SHP77 treated with DMSO at 0.1 percent for 48 hours (cell line): ENCODE measurements at regions not wholly inside any gene's neighbourhood (a gene's known extent, or its start where the extent isn't known, plus 50 kb on each side); places are given as distances from the start of the nearest gene placed in this dataset.
"Not testable (repeated sequence)": the region's sequence is repeated elsewhere in the genome, so short reads cannot be mapped to it uniquely, and the experiment has no call there.

Experiments
- DNase-seq: peaks from one replicate; lab custom pipeline; 2025; lab: John Stamatoyannopoulos, UW

GRCh38 chr12:125311050-125311449 is 245.8 kb downstream of the AACS start:
- DNase-seq = no peak

GRCh38 chr12:125312471-125312870 is 247.2 kb downstream of the AACS start:
- no peak for DNase-seq

- DNase-seq = no peak
These were observed 249.0 kb downstream of the AACS start for GRCh38 chr12:125314051-125314755.

GRCh38 chr12:125315771-125316170 is 250.5 kb downstream of the AACS start:
- no peak for DNase-seq

GRCh38 chr12:125320177-125320576 is 254.9 kb downstream of the AACS start:
- DNase-seq = no peak

GRCh38 chr12:125324861-125325490 is 259.7 kb downstream of the AACS start:
- DNase-seq = no peak

- no peak for DNase-seq
These were observed 264.2 kb downstream of the AACS start for GRCh38 chr12:125329239-125330102.

- no peak for DNase-seq
These were observed 265.6 kb downstream of the AACS start for GRCh38 chr12:125330645-125331341.

- DNase-seq = no peak
These were observed 266.3 kb downstream of the AACS start for GRCh38 chr12:125331342-125332052.

- DNase-seq = no peak
These were observed 267.7 kb downstream of the AACS start for GRCh38 chr12:125332900-125333299.

- no peak for DNase-seq
These were observed 271.0 kb downstream of the AACS start for GRCh38 chr12:125336246-125336645.

- DNase-seq = peak; percentile 5
These were observed 275.6 kb downstream of the AACS start for GRCh38 chr12:125340791-125341190.

GRCh38 chr12:125341422-125341821 is 276.2 kb downstream of the AACS start:
- DNase-seq = no peak

GRCh38 chr12:125343649-125344048 is 278.4 kb downstream of the AACS start:
- no peak for DNase-seq

- no peak for DNase-seq
These were observed 281.1 kb downstream of the AACS start for GRCh38 chr12:125346362-125346761.

- no peak for DNase-seq
These were observed 286.6 kb downstream of the AACS start for GRCh38 chr12:125351788-125352187.

GRCh38 chr12:125353002-125353401 is 287.8 kb downstream of the AACS start:
- not testable (repeated sequence) for DNase-seq

- DNase-seq = no peak
These were observed 288.6 kb downstream of the AACS start for GRCh38 chr12:125353871-125354270.

- no peak for DNase-seq
These were observed 290.4 kb downstream of the AACS start for GRCh38 chr12:125355614-125356013.

- DNase-seq = no peak
These were observed 290.9 kb downstream of the AACS start for GRCh38 chr12:125356111-125356510.

GRCh38 chr12:125357561-125357960 is 292.3 kb downstream of the AACS start:
- DNase-seq = no peak

GRCh38 chr12:125360540-125360939 is 295.3 kb downstream of the AACS start:
- no peak for DNase-seq
